HL-60 (cell line): ENCODE measurements at regions not wholly inside any gene's neighbourhood (a gene's known extent, or its start where the extent isn't known, plus 50 kb on each side); places are given as distances from the start of the nearest gene placed in this dataset.
"Not testable (repeated sequence)": the region's sequence is repeated elsewhere in the genome, so short reads cannot be mapped to it uniquely, and the experiment has no call there.

Source experiments
- DNase-seq, 2 experiments: peaks; one replicate each; pipeline ENCODE4 v3.0.0-alpha.2; 2010 to 2020; ENCODE audit warnings: low read depth in 1 of 2, low spot score in 1 of 2
- H3K27ac ChIP-seq: fragments of 250-450 bp; sonication (Bioruptor Pico); replicated peaks from 2 replicates; pipeline ENCODE4 v1.5.1; 2020; ENCODE audit warnings: mild to moderate bottlenecking, moderate library complexity
- H3K27me3 ChIP-seq: fragments of 250-450 bp; sonication (Bioruptor Pico); 2 replicates; pipeline ENCODE4 v1.5.1; 2021; ENCODE audit warnings: mild to moderate bottlenecking, moderate library complexity; ENCODE audit not compliant: insufficient read depth, poor library complexity, severe bottlenecking
- H3K4me3 ChIP-seq: replicated peaks from 2 replicates; pipeline ENCODE4 v1.5.1; 2011; ENCODE audit warnings: mild to moderate bottlenecking, control low read depth, low read length; ENCODE audit not compliant: insufficient read depth
- CTCF ChIP-seq: IDR thresholded peaks from one replicate; pipeline ENCODE4 v1.5.1; 2011; ENCODE audit warnings: low read length, control low read depth, inconsistent platforms; ENCODE audit not compliant: insufficient read depth
- GABPA ChIP-seq: IDR thresholded peaks from 2 replicates; pipeline ENCODE4 v1.6.1; 2012; ENCODE audit warnings: low read depth
- POLR2AphosphoS5 ChIP-seq: IDR thresholded peaks from 2 replicates; pipeline ENCODE4 v1.6.1; 2012; ENCODE audit warnings: low read depth
- REST ChIP-seq: IDR thresholded peaks from 2 replicates; pipeline ENCODE4 v1.6.1; 2012; ENCODE audit warnings: low read depth; ENCODE audit not compliant: insufficient replicate concordance
- SPI1 ChIP-seq: IDR thresholded peaks from 2 replicates; pipeline ENCODE4 v1.6.1; 2012; ENCODE audit warnings: low read depth, mild to moderate bottlenecking, borderline replicate concordance

GRCh38 chrX:40922307-40922706, 162.9 kb upstream of the USP9X start:
- TF ChIP-seq POLR2AphosphoS5 (no peak), GABPA (no peak)
- DNase-seq: peak in 1 of 2 experiments; percentile 13
- Histone ChIP-seq H3K27me3 (no peaks in the 10 kb centered on the region), H3K27ac (no peak overlapping the region), H3K4me3 (no peak overlapping the region)

- not testable (repeated sequence) for H3K27ac ChIP-seq, DNase-seq, H3K27me3 ChIP-seq, H3K4me3 ChIP-seq
Observed at GRCh38 chrX:40926739-40927427, 158.4 kb upstream of the USP9X start.

- Histone ChIP-seq H3K4me3 (no peak overlapping the region), H3K27ac (no peak overlapping the region), H3K27me3 (no peaks in the 10 kb centered on the region)
- DNase-seq: no peak
- no peak for TF ChIP-seq SPI1
- TF ChIP-seq REST: no peak
- no peak for TF ChIP-seq POLR2AphosphoS5
- TF ChIP-seq GABPA: no peak
- TF ChIP-seq CTCF: no peak
Observed at GRCh38 chrX:40928076-40928475, 157.2 kb upstream of the USP9X start.

GRCh38 chrX:40931921-40932320, 153.3 kb upstream of the USP9X start:
- H3K27ac ChIP-seq: no peak overlapping the region
- no peak for DNase-seq
- H3K27me3 ChIP-seq: no peaks in the 10 kb centered on the region
- TF ChIP-seq GABPA: no peak
- no peak for TF ChIP-seq SPI1
- no peak for TF ChIP-seq POLR2AphosphoS5
- TF ChIP-seq REST: no peak
- TF ChIP-seq CTCF: no peak
- H3K4me3 ChIP-seq: no peak overlapping the region

- Histone ChIP-seq H3K27ac (peak overlapping the region; percentile 51), H3K27me3 (no peaks in the 10 kb centered on the region), H3K4me3 (peak overlapping the region; percentile 18)
- TF ChIP-seq REST (no peak), POLR2AphosphoS5 (no peak), GABPA (no peak), SPI1 (no peak), CTCF (no peak)
- no peak for DNase-seq
Observed at GRCh38 chrX:40933132-40933705, 152.0 kb upstream of the USP9X start.
